GM23338 (cell line): ENCODE measurements at regions not wholly inside any gene's neighbourhood (a gene's known extent, or its start where the extent isn't known, plus 50 kb on each side); places are given as distances from the start of the nearest gene placed in this dataset.

Experiments used
- ATAC-seq: fragments of 200-7000 bp; cut with Tn5 transposase; 3 replicates; pipeline ENCODE4 v1.9.1; 2020
- DNase-seq: peaks from one replicate; pipeline ENCODE4 v3.0.0-alpha.2; 2015; ENCODE audit warnings: low spot score
- H2AFZ ChIP-seq: fragments of 200-600 bp; sonication (generic); 2 replicates; pipeline ENCODE4 v1.8.0; 2016; ENCODE audit warnings: antibody characterized with exemption, mild to moderate bottlenecking, moderate library complexity
- H3F3A ChIP-seq: fragments of 200-600 bp; sonication (generic); replicated peaks from 2 replicates; pipeline ENCODE4 v1.8.0; 2017; ENCODE audit warnings: antibody characterized with exemption, mixed run types, low read depth
- H3K27ac ChIP-seq: fragments of 200-600 bp; sonication (generic); 2 replicates; pipeline ENCODE4 v1.6.1; 2016; ENCODE audit warnings: low read depth
- H3K27me3 ChIP-seq: fragments of 200-600 bp; sonication (generic); 2 replicates; pipeline ENCODE4 v1.8.0; 2016; ENCODE audit warnings: mild to moderate bottlenecking, mixed run types, moderate library complexity; ENCODE audit not compliant: insufficient read depth
- H3K36me3 ChIP-seq: fragments of 200-600 bp; sonication (generic); 2 replicates; pipeline ENCODE4 v1.8.0; 2016; ENCODE audit warnings: mild to moderate bottlenecking; ENCODE audit not compliant: insufficient read depth
- H3K4me1 ChIP-seq: fragments of 200-600 bp; sonication (generic); 2 replicates; pipeline ENCODE4 v1.8.0; 2016; ENCODE audit warnings: mild to moderate bottlenecking, moderate library complexity; ENCODE audit not compliant: insufficient read depth
- H3K4me2 ChIP-seq: fragments of 200-600 bp; sonication (generic); 2 replicates; pipeline ENCODE4 v1.7.1; 2017; ENCODE audit warnings: mixed run types
- H3K4me3 ChIP-seq: fragments of 200-600 bp; sonication (generic); 2 replicates; pipeline ENCODE4 v1.6.1; 2016; ENCODE audit warnings: mixed run types
- H3K79me2 ChIP-seq: fragments of 200-600 bp; sonication (generic); replicated peaks from 2 replicates; pipeline ENCODE4 v1.8.0; 2017; ENCODE audit warnings: mild to moderate bottlenecking; ENCODE audit not compliant: insufficient read depth
- H3K9me2 ChIP-seq: fragments of 200-600 bp; sonication (generic); 2 replicates; pipeline ENCODE4 v1.8.0; 2017; ENCODE audit not compliant: insufficient read depth
- H4K20me1 ChIP-seq: fragments of 200-600 bp; sonication (generic); replicated peaks from 2 replicates; pipeline ENCODE4 v1.8.0; 2017; ENCODE audit warnings: mild to moderate bottlenecking; ENCODE audit not compliant: insufficient read depth
- H3K27ac Mint-ChIP-seq: 2 replicates; pipeline ENCODE4 v1.8.0; 2020; ENCODE audit warnings: inconsistent platforms, mild to moderate bottlenecking, moderate library complexity, mixed read lengths
- H3K27me3 Mint-ChIP-seq: 3 replicates; pipeline ENCODE4 v1.8.0; 2022; ENCODE audit warnings: low read depth, mild to moderate bottlenecking, moderate library complexity, mixed read lengths, inconsistent platforms; ENCODE audit not compliant: insufficient read depth, poor library complexity
- H3K36me3 Mint-ChIP-seq: 3 replicates; pipeline ENCODE4 v1.8.0; 2021; ENCODE audit warnings: low read depth, mild to moderate bottlenecking, inconsistent platforms, moderate library complexity, mixed read lengths
- H3K4me1 Mint-ChIP-seq: 3 replicates; pipeline ENCODE4 v1.8.0; 2020; ENCODE audit warnings: mild to moderate bottlenecking, inconsistent platforms, mixed read lengths
- H3K4me3 Mint-ChIP-seq: 3 replicates; pipeline ENCODE4 v1.8.0; 2021; ENCODE audit warnings: moderate library complexity, mild to moderate bottlenecking, inconsistent platforms, mixed read lengths
- H3K9me3 Mint-ChIP-seq: 3 replicates; pipeline ENCODE4 v1.8.0; 2020; ENCODE audit warnings: moderate library complexity, mild to moderate bottlenecking, inconsistent platforms, mixed read lengths
- CREB1 ChIP-seq: fragments of 250-450 bp; sonication (Bioruptor Pico); IDR thresholded peaks from 2 replicates; pipeline ENCODE4 v1.5.0; 2020; ENCODE audit warnings: low read depth, mild to moderate bottlenecking, moderate library complexity
- CTCF ChIP-seq, 2 experiments: fragments of 200-600 bp in 1 of 2; sonication (generic) in 1 of 2; conservative IDR thresholded peaks; 2 replicates each; pipeline versions ENCODE4 v1.5.1 to v1.6.1; 2016 to 2017; ENCODE audit warnings: antibody characterized with exemption in 2 of 2, low read depth in 2 of 2, mild to moderate bottlenecking in 2 of 2, moderate library complexity in 1 of 2
- ETS1 ChIP-seq: IDR thresholded peaks from 2 replicates; pipeline ENCODE4 v1.6.1; 2016; ENCODE audit warnings: antibody characterized with exemption
- EZH2 ChIP-seq: fragments of 200-600 bp; sonication (generic); IDR thresholded peaks from one replicate; pipeline ENCODE4 v1.8.0; 2017; ENCODE audit warnings: antibody characterized with exemption, mild to moderate bottlenecking, low read depth; ENCODE audit not compliant: unreplicated experiment
- EZH2phosphoT487 ChIP-seq: fragments of 200-600 bp; sonication (generic); IDR thresholded peaks from one replicate; pipeline ENCODE4 v1.8.1; 2018; ENCODE audit warnings: antibody characterized with exemption; ENCODE audit not compliant: unreplicated experiment
- JUNB ChIP-seq: IDR thresholded peaks from one replicate; pipeline ENCODE4 v1.6.1; 2016; ENCODE audit warnings: antibody characterized with exemption; ENCODE audit not compliant: unreplicated experiment
- NANOG ChIP-seq: IDR thresholded peaks from 2 replicates; pipeline ENCODE4 v1.6.1; 2016; ENCODE audit warnings: antibody characterized with exemption, borderline replicate concordance
- POLR2AphosphoS5 ChIP-seq: IDR thresholded peaks from 2 replicates; pipeline ENCODE4 v1.6.1; 2016; ENCODE audit warnings: antibody characterized with exemption, low read depth
- REST ChIP-seq: IDR thresholded peaks from one replicate; pipeline ENCODE4 v1.6.1; 2018; ENCODE audit warnings: antibody characterized with exemption; ENCODE audit not compliant: unreplicated experiment
- STAT1 ChIP-seq: IDR thresholded peaks from one replicate; pipeline ENCODE4 v1.6.1; 2016; ENCODE audit warnings: antibody characterized with exemption; ENCODE audit not compliant: unreplicated experiment
- ZNF114 ChIP-seq: fragments of 250-450 bp; sonication (Bioruptor Pico); IDR thresholded peaks from 2 replicates; pipeline ENCODE4 v1.5.0; 2020; ENCODE audit warnings: mild to moderate bottlenecking, moderate library complexity
- ZNF331 ChIP-seq: fragments of 250-450 bp; sonication (Bioruptor Pico); IDR thresholded peaks from 2 replicates; pipeline ENCODE4 v1.5.0; 2020; ENCODE audit warnings: low read depth, mild to moderate bottlenecking, moderate library complexity
- ZNF462 ChIP-seq: fragments of 250-450 bp; sonication (Bioruptor Pico); IDR thresholded peaks from 2 replicates; pipeline ENCODE4 v1.5.0; 2020; ENCODE audit warnings: mild to moderate bottlenecking, moderate library complexity

GRCh38 chr11:28767574-28767973, 659.4 kb downstream of the METTL15 start:
- no peaks in the 10 kb centered on the region for H3K27me3 ChIP-seq
- TF ChIP-seq ZNF331 (CRISPR knock-in tag), result no peak
- no peak for TF ChIP-seq CTCF (conservative IDR thresholded peaks at IDR 0.05; ENCODE audit: low read depth in 2 of 2)
- TF ChIP-seq CREB1, result no peak
- no peak for TF ChIP-seq NANOG
- TF ChIP-seq STAT1, result no peak
- no peak for TF ChIP-seq REST
- no peak for TF ChIP-seq ETS1
- TF ChIP-seq ZNF462 (CRISPR knock-in tag), result no peak
- no peak for TF ChIP-seq POLR2AphosphoS5
- TF ChIP-seq ZNF114 (CRISPR knock-in tag), result no peak
- no peak for TF ChIP-seq EZH2
- TF ChIP-seq EZH2phosphoT487, result no peak
- TF ChIP-seq JUNB, result no peak
- H3K9me3 Mint-ChIP-seq, result peaks cover 13% of the 10 kb centered on the region
- H3K4me1 Mint-ChIP-seq, result no peaks in the 10 kb centered on the region
- no peaks in the 10 kb centered on the region for H3F3A ChIP-seq
- no peak overlapping the region for H3K27ac Mint-ChIP-seq
- H3K27ac ChIP-seq, result no peak overlapping the region
- no peaks in the 10 kb centered on the region for H3K27me3 Mint-ChIP-seq
- ATAC-seq, result no peak
- no peak overlapping the region for H3K4me3 ChIP-seq
- no peak overlapping the region for H3K4me3 Mint-ChIP-seq
- H4K20me1 ChIP-seq, result no peaks in the 10 kb centered on the region
- H3K9me2 ChIP-seq, result peaks cover 19% of the 10 kb centered on the region
- H3K4me2 ChIP-seq, result no peak overlapping the region
- no peak for DNase-seq
- no peak overlapping the region for H2AFZ ChIP-seq
- no peaks in the 10 kb centered on the region; the same call in 1 of the 2 replicates for H3K36me3 ChIP-seq
- no peaks in the 10 kb centered on the region for H3K79me2 ChIP-seq
- no peaks in the 10 kb centered on the region for H3K4me1 ChIP-seq
- peaks cover 29% of the 10 kb centered on the region for H3K36me3 Mint-ChIP-seq
